ENCODE measurements at regions not wholly inside any gene's neighbourhood (a gene's known extent, or its start where the extent isn't known, plus 50 kb on each side); places are given as distances from the start of the nearest gene placed in this dataset.

- no peak for TF ChIP-seq CTCF (conservative IDR thresholded peaks at IDR 0.05; ENCODE audit: control insufficient read depth, insufficient read depth, low read depth, low read length)
- no peak overlapping the region for H3K4me3 ChIP-seq (ENCODE audit: control insufficient read depth, low read depth, low read length)
- DNase-seq (ENCODE audit: low read depth), result no peak
These were observed 127.1 kb downstream of the GATA3 start for GRCh38 chr10:8181496-8182157.

- DNase-seq (ENCODE audit: low read depth), result no peak
- TF ChIP-seq CTCF (conservative IDR thresholded peaks at IDR 0.05; ENCODE audit: control insufficient read depth, insufficient read depth, low read depth, low read length), result no peak
- no peak overlapping the region for H3K4me3 ChIP-seq (ENCODE audit: control insufficient read depth, low read depth, low read length)
These were observed 128.3 kb downstream of the GATA3 start for GRCh38 chr10:8182806-8183205.

GRCh38 chr10:8183241-8183704 is 128.8 kb downstream of the GATA3 start:
- no peak for DNase-seq (ENCODE audit: low read depth)
- H3K4me3 ChIP-seq (ENCODE audit: control insufficient read depth, low read depth, low read length), result no peak overlapping the region

GRCh38 chr10:8187171-8187666 is 132.7 kb downstream of the GATA3 start:
- DNase-seq (ENCODE audit: low read depth), result no peak
- TF ChIP-seq CTCF (conservative IDR thresholded peaks at IDR 0.05; ENCODE audit: control insufficient read depth, insufficient read depth, low read depth, low read length), result no peak
- H3K4me3 ChIP-seq (ENCODE audit: control insufficient read depth, low read depth, low read length), result no peak overlapping the region

More at GRCh38 chr10:8183241-8183704, 128.8 kb downstream of the GATA3 start:
- no peak for TF ChIP-seq CTCF (conservative IDR thresholded peaks at IDR 0.05; ENCODE audit: control insufficient read depth, insufficient read depth, low read depth, low read length)

GRCh38 chr10:8189458-8189857 is 135.0 kb downstream of the GATA3 start:
- no peak for TF ChIP-seq CTCF (conservative IDR thresholded peaks at IDR 0.05; ENCODE audit: control insufficient read depth, insufficient read depth, low read depth, low read length)
- DNase-seq (ENCODE audit: low read depth), result no peak
- H3K4me3 ChIP-seq (ENCODE audit: control insufficient read depth, low read depth, low read length), result no peak overlapping the region

GRCh38 chr10:8192301-8192700 is 137.8 kb downstream of the GATA3 start:
- no peak for TF ChIP-seq CTCF (conservative IDR thresholded peaks at IDR 0.05; ENCODE audit: control insufficient read depth, insufficient read depth, low read depth, low read length)
- H3K4me3 ChIP-seq (ENCODE audit: control insufficient read depth, low read depth, low read length), result no peak overlapping the region
- no peak for DNase-seq (ENCODE audit: low read depth)
